CD4-positive, alpha-beta T cell treated with Interleukin-4 for 1 hour (primary cell): ENCODE measurements at regions not wholly inside any gene's neighbourhood (a gene's known extent, or its start where the extent isn't known, plus 50 kb on each side); places are given as distances from the start of the nearest gene placed in this dataset.
"Not testable (repeated sequence)": the region's sequence is repeated elsewhere in the genome, so short reads cannot be mapped to it uniquely, and the experiment has no call there.

Source experiments
- DNase-seq, 2 donors: peaks; one replicate each; pipeline ENCODE4 v3.0.0-alpha.2; 2020 to 2022

- no peak for DNase-seq
Measured at GRCh38 chrX:1853916-1854315, 239.1 kb downstream of the ASMT start.

GRCh38 chrX:1854861-1855260 lies 240.0 kb downstream of the ASMT start:
- DNase-seq = not testable (repeated sequence)

GRCh38 chrX:1859266-1859665 lies 244.4 kb downstream of the ASMT start:
- not testable (repeated sequence) for DNase-seq

GRCh38 chrX:1860936-1861594 lies 246.2 kb downstream of the ASMT start:
- no peak for DNase-seq

- not testable (repeated sequence) for DNase-seq
Measured at GRCh38 chrX:1863995-1864394, 249.1 kb downstream of the ASMT start.

GRCh38 chrX:1870421-1870820 lies 255.6 kb downstream of the ASMT start:
- no peak for DNase-seq

- DNase-seq = no peak
Measured at GRCh38 chrX:1871887-1872286, 257.0 kb downstream of the ASMT start.

- DNase-seq = no peak
Measured at GRCh38 chrX:1873671-1874070, 258.8 kb downstream of the ASMT start.

GRCh38 chrX:1874416-1874815 lies 259.6 kb downstream of the ASMT start:
- DNase-seq = no peak

GRCh38 chrX:1874899-1875298 lies 260.0 kb downstream of the ASMT start:
- DNase-seq = no peak

GRCh38 chrX:1876041-1876440 lies 261.2 kb downstream of the ASMT start:
- DNase-seq = no peak

- no peak for DNase-seq
Measured at GRCh38 chrX:1877780-1878179, 262.9 kb downstream of the ASMT start.

- not testable (repeated sequence) for DNase-seq
Measured at GRCh38 chrX:1880884-1881817, 266.3 kb downstream of the ASMT start.

GRCh38 chrX:1883772-1884171 lies 268.9 kb downstream of the ASMT start:
- no peak for DNase-seq

- DNase-seq = no peak
Measured at GRCh38 chrX:1884446-1884845, 269.6 kb downstream of the ASMT start.

GRCh38 chrX:1885116-1885515 lies 270.3 kb downstream of the ASMT start:
- no peak for DNase-seq

- not testable (repeated sequence) for DNase-seq
Measured at GRCh38 chrX:1888305-1888704, 273.4 kb downstream of the ASMT start.

- DNase-seq = no peak
Measured at GRCh38 chrX:1894026-1894294, 279.1 kb downstream of the ASMT start.

- DNase-seq = no peak
Measured at GRCh38 chrX:1894740-1895139, 279.9 kb downstream of the ASMT start.

- no peak for DNase-seq
Measured at GRCh38 chrX:1895583-1895982, 280.7 kb downstream of the ASMT start.

- no peak for DNase-seq
Measured at GRCh38 chrX:1899841-1900240, 285.0 kb downstream of the ASMT start.

GRCh38 chrX:1902901-1903235 lies 288.0 kb downstream of the ASMT start:
- DNase-seq = no peak

GRCh38 chrX:1903236-1903935 lies 288.5 kb downstream of the ASMT start:
- no peak for DNase-seq

- no peak for DNase-seq
Measured at GRCh38 chrX:1904663-1905218, 289.9 kb downstream of the ASMT start.
